BE2C (cell line): ENCODE measurements at regions not wholly inside any gene's neighbourhood (a gene's known extent, or its start where the extent isn't known, plus 50 kb on each side); places are given as distances from the start of the nearest gene placed in this dataset.
"Not testable (repeated sequence)": the region's sequence is repeated elsewhere in the genome, so short reads cannot be mapped to it uniquely, and the experiment has no call there.

Experiments
- DNase-seq: peaks from one replicate; pipeline ENCODE4 v3.0.0-alpha.2; 2020
- H3K27me3 ChIP-seq: fragments of 250-450 bp; sonication (Bioruptor Pico); 2 replicates; pipeline ENCODE4 v1.5.1; 2020; ENCODE audit warnings: mild to moderate bottlenecking
- H3K36me3 ChIP-seq: fragments of 250-450 bp; sonication (Bioruptor Pico); 2 replicates; pipeline ENCODE4 v1.5.1; 2020; ENCODE audit warnings: mild to moderate bottlenecking
- H3K4me1 ChIP-seq: fragments of 250-450 bp; sonication (Bioruptor Pico); 2 replicates; pipeline ENCODE4 v1.5.1; 2020
- H3K4me3 ChIP-seq: 2 replicates; pipeline ENCODE4 v1.5.1; 2011; ENCODE audit warnings: low read depth, low read length
- H3K9me3 ChIP-seq: fragments of 250-450 bp; sonication (Bioruptor Pico); 2 replicates; pipeline ENCODE4 v1.5.1; 2020
- TF ChIP-seq, protein P1 (sequence below): IDR thresholded peaks from 2 replicates; pipeline ENCODE4 v1.5.1; 2012; ENCODE audit warnings: mild to moderate bottlenecking, low read depth, low read length

GRCh38 chr9:94182532-94182931 lies 76.6 kb upstream of the ZNF169 start:
- Histone ChIP-seq H3K27me3 (no peaks in the 10 kb centered on the region), H3K36me3 (peaks cover 8% of the 10 kb centered on the region), H3K4me1 (peaks cover 5% of the 10 kb centered on the region), H3K4me3 (no peak overlapping the region), H3K9me3 (no peaks in the 10 kb centered on the region)
- TF ChIP-seq, protein P1, sequence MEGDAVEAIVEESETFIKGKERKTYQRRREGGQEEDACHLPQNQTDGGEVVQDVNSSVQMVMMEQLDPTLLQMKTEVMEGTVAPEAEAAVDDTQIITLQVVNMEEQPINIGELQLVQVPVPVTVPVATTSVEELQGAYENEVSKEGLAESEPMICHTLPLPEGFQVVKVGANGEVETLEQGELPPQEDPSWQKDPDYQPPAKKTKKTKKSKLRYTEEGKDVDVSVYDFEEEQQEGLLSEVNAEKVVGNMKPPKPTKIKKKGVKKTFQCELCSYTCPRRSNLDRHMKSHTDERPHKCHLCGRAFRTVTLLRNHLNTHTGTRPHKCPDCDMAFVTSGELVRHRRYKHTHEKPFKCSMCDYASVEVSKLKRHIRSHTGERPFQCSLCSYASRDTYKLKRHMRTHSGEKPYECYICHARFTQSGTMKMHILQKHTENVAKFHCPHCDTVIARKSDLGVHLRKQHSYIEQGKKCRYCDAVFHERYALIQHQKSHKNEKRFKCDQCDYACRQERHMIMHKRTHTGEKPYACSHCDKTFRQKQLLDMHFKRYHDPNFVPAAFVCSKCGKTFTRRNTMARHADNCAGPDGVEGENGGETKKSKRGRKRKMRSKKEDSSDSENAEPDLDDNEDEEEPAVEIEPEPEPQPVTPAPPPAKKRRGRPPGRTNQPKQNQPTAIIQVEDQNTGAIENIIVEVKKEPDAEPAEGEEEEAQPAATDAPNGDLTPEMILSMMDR, result no peak
- no peak for DNase-seq

GRCh38 chr9:94183240-94183999 lies 75.7 kb upstream of the ZNF169 start:
- H3K9me3 ChIP-seq, result no peaks in the 10 kb centered on the region
- TF ChIP-seq, protein P1, result no peak
- no peak overlapping the region for H3K4me3 ChIP-seq
- H3K27me3 ChIP-seq, result no peaks in the 10 kb centered on the region
- H3K36me3 ChIP-seq, result peaks cover 8% of the 10 kb centered on the region
- no peak for DNase-seq
- peaks cover 5% of the 10 kb centered on the region for H3K4me1 ChIP-seq

GRCh38 chr9:94188246-94188645 lies 70.9 kb upstream of the ZNF169 start:
- Histone ChIP-seq H3K9me3 (no peaks in the 10 kb centered on the region; the same call in 1 of the 2 replicates), H3K4me3 (no peak overlapping the region), H3K27me3 (no peaks in the 10 kb centered on the region), H3K4me1 (no peaks in the 10 kb centered on the region), H3K36me3 (no peaks in the 10 kb centered on the region)
- DNase-seq, result no peak
- TF ChIP-seq, protein P1, result no peak

DNA sequence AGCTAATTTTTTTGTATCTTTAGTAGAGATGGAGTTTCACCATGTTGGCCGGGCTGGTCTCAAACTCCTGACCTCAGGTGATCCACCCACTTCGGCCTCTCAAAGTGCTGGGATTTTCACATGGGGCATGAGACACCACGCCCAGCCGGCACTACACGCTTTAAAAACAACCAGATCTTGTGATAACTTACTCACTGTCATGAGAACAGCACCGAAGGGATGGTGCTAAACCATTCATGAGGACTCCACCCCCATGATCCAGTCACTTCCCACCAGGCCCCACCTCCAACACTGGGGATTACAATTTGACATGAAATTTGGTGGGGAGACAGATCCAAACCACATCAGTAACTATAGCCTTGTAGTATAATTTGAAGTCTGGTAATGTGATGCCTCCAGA lies 67.4 kb upstream of the ZNF169 start:
- H3K4me3 ChIP-seq, H3K9me3 ChIP-seq, H3K4me1 ChIP-seq, H3K36me3 ChIP-seq, DNase-seq, H3K27me3 ChIP-seq: not testable (repeated sequence)

- H3K27me3 ChIP-seq, result no peaks in the 10 kb centered on the region
- no peaks in the 10 kb centered on the region; the same call in 1 of the 2 replicates for H3K9me3 ChIP-seq
- H3K4me1 ChIP-seq, result no peaks in the 10 kb centered on the region
- TF ChIP-seq, protein P1, result no peak
- H3K4me3 ChIP-seq, result no peak overlapping the region
- no peaks in the 10 kb centered on the region for H3K36me3 ChIP-seq
- no peak for DNase-seq
Measured at GRCh38 chr9:94198414-94198813, 60.7 kb upstream of the ZNF169 start.

GRCh38 chr9:94199776-94200175 lies 59.3 kb upstream of the ZNF169 start:
- H3K36me3 ChIP-seq, result no peaks in the 10 kb centered on the region
- H3K27me3 ChIP-seq, result no peaks in the 10 kb centered on the region
- no peaks in the 10 kb centered on the region for H3K9me3 ChIP-seq
- TF ChIP-seq, protein P1, result no peak
- H3K4me1 ChIP-seq, result no peaks in the 10 kb centered on the region
- DNase-seq, result no peak
- H3K4me3 ChIP-seq, result no peak overlapping the region

DNA sequence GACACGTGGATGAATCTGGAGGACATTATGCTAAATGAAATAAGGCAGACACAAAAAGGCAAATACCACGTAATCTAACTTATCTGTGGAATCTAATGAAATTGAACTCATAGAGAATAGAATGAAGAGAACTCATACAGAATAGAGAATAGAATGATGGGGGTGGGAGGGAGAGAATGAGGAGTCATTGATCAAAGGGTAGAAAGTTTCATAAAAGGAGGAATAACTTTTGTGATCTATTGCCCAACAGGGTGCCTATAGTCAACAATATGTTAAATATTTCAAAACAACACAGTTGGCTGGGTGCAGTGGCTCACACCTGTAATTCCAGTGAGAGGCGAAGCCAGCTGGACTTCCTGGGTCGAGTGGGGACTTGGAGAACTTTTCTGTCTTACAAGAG lies 54.9 kb upstream of the ZNF169 start:
- TF ChIP-seq, protein P1, result no peak
- no peak overlapping the region for H3K4me3 ChIP-seq
- H3K27me3 ChIP-seq, result no peaks in the 10 kb centered on the region
- H3K36me3 ChIP-seq, result no peaks in the 10 kb centered on the region
- no peaks in the 10 kb centered on the region for H3K4me1 ChIP-seq
- DNase-seq, result no peak
- H3K9me3 ChIP-seq, result no peaks in the 10 kb centered on the region
